ENCODE measurements at regions not wholly inside any gene's neighbourhood (a gene's known extent, or its start where the extent isn't known, plus 50 kb on each side); places are given as distances from the start of the nearest gene placed in this dataset.
"Not testable (repeated sequence)": the region's sequence is repeated elsewhere in the genome, so short reads cannot be mapped to it uniquely, and the experiment has no call there.

- Mint-ChIP-seq H3K27ac (no peak overlapping the region), H3K36me3 (ENCODE audit: low read depth) (no peaks in the 10 kb centered on the region), H3K4me3 (no peak overlapping the region), H3K27me3 (ENCODE audit: low read depth) (peaks cover 18% of the 10 kb centered on the region), H3K9me3 (no peaks in the 10 kb centered on the region), H3K4me1 (ENCODE audit: low read depth) (no peaks in the 10 kb centered on the region)
- intact Hi-C loops (cut with micrococcal nuclease): no loop called here
- CTCF ChIA-PET: no interaction called here
- DNase-seq: no peak
Measured at GRCh38 chr3:193134856-193135255, 106.2 kb upstream of the PLAAT1 start.

GRCh38 chr3:193140381-193140780 is 100.6 kb upstream of the PLAAT1 start:
- no peak overlapping the region for H3K4me3 Mint-ChIP-seq
- no peaks in the 10 kb centered on the region for H3K36me3 Mint-ChIP-seq (ENCODE audit: low read depth)
- H3K27ac Mint-ChIP-seq: no peak overlapping the region
- peaks cover 8% of the 10 kb centered on the region for H3K27me3 Mint-ChIP-seq (ENCODE audit: low read depth)
- no peaks in the 10 kb centered on the region for H3K9me3 Mint-ChIP-seq
- intact Hi-C loops (cut with micrococcal nuclease): no loop called here
- CTCF ChIA-PET: no interaction called here
- no peaks in the 10 kb centered on the region for H3K4me1 Mint-ChIP-seq (ENCODE audit: low read depth)
- DNase-seq: no peak

- DNase-seq: no peak
- Mint-ChIP-seq H3K9me3 (no peaks in the 10 kb centered on the region), H3K27ac (no peak overlapping the region), H3K27me3 (ENCODE audit: low read depth) (peaks cover 3% of the 10 kb centered on the region), H3K4me3 (no peak overlapping the region), H3K36me3 (ENCODE audit: low read depth) (no peaks in the 10 kb centered on the region), H3K4me1 (ENCODE audit: low read depth) (no peaks in the 10 kb centered on the region)
- intact Hi-C loops (cut with micrococcal nuclease): no loop called here
- CTCF ChIA-PET: no interaction called here
Measured at GRCh38 chr3:193145248-193145647, 95.8 kb upstream of the PLAAT1 start.

- Mint-ChIP-seq H3K4me1 (ENCODE audit: low read depth) (no peaks in the 10 kb centered on the region), H3K9me3 (no peaks in the 10 kb centered on the region), H3K36me3 (ENCODE audit: low read depth) (no peaks in the 10 kb centered on the region), H3K27me3 (ENCODE audit: low read depth) (peaks cover 7% of the 10 kb centered on the region), H3K4me3 (no peak overlapping the region), H3K27ac (no peak overlapping the region)
- CTCF ChIA-PET: no interaction called here
- DNase-seq: no peak
- intact Hi-C loops (cut with micrococcal nuclease): no loop called here
Measured at GRCh38 chr3:193148688-193149473, 92.1 kb upstream of the PLAAT1 start.

GRCh38 chr3:193149998-193150397 is 91.0 kb upstream of the PLAAT1 start:
- Mint-ChIP-seq H3K4me1 (ENCODE audit: low read depth) (no peaks in the 10 kb centered on the region), H3K36me3 (ENCODE audit: low read depth) (no peaks in the 10 kb centered on the region), H3K9me3 (no peaks in the 10 kb centered on the region), H3K27me3 (ENCODE audit: low read depth) (peaks cover 7% of the 10 kb centered on the region), H3K27ac (no peak overlapping the region), H3K4me3 (no peak overlapping the region)
- CTCF ChIA-PET: no interaction called here
- DNase-seq: no peak
- intact Hi-C loops (cut with micrococcal nuclease): no loop called here

GRCh38 chr3:193155044-193155781 is 85.8 kb upstream of the PLAAT1 start:
- H3K9me3 Mint-ChIP-seq; intact Hi-C loops (cut with micrococcal nuclease); CTCF ChIA-PET: not testable (repeated sequence)

GRCh38 chr3:193157051-193157450 is 84.0 kb upstream of the PLAAT1 start:
- no peak overlapping the region for H3K4me3 Mint-ChIP-seq
- no peak for DNase-seq
- intact Hi-C loops (cut with micrococcal nuclease): no loop called here
- no peaks in the 10 kb centered on the region for H3K36me3 Mint-ChIP-seq (ENCODE audit: low read depth)
- H3K9me3 Mint-ChIP-seq: no peaks in the 10 kb centered on the region
- no peaks in the 10 kb centered on the region for H3K4me1 Mint-ChIP-seq (ENCODE audit: low read depth)
- no peak overlapping the region for H3K27ac Mint-ChIP-seq
- CTCF ChIA-PET: no interaction called here
- peaks cover 3% of the 10 kb centered on the region for H3K27me3 Mint-ChIP-seq (ENCODE audit: low read depth)

More at GRCh38 chr3:193155044-193155781, 85.8 kb upstream of the PLAAT1 start:
- not testable (repeated sequence) for H3K27me3 Mint-ChIP-seq (ENCODE audit: low read depth); H3K36me3 Mint-ChIP-seq (ENCODE audit: low read depth); DNase-seq; H3K4me1 Mint-ChIP-seq (ENCODE audit: low read depth); H3K4me3 Mint-ChIP-seq; H3K27ac Mint-ChIP-seq

GRCh38 chr3:193165431-193166120 is 75.4 kb upstream of the PLAAT1 start:
- CTCF ChIA-PET: no interaction called here
- DNase-seq: no peak
- intact Hi-C loops (cut with micrococcal nuclease): no loop called here
- Mint-ChIP-seq H3K27ac (no peak overlapping the region), H3K4me3 (no peak overlapping the region), H3K4me1 (ENCODE audit: low read depth) (no peaks in the 10 kb centered on the region), H3K27me3 (ENCODE audit: low read depth) (no peaks in the 10 kb centered on the region), H3K9me3 (no peaks in the 10 kb centered on the region), H3K36me3 (ENCODE audit: low read depth) (no peaks in the 10 kb centered on the region)

GRCh38 chr3:193168931-193169330 is 72.1 kb upstream of the PLAAT1 start:
- Mint-ChIP-seq H3K36me3 (ENCODE audit: low read depth) (no peaks in the 10 kb centered on the region), H3K4me3 (no peak overlapping the region), H3K9me3 (no peaks in the 10 kb centered on the region), H3K4me1 (ENCODE audit: low read depth) (no peaks in the 10 kb centered on the region), H3K27ac (no peak overlapping the region), H3K27me3 (ENCODE audit: low read depth) (no peaks in the 10 kb centered on the region)
- intact Hi-C loops (cut with micrococcal nuclease): no loop called here
- no peak for DNase-seq
- CTCF ChIA-PET: no interaction called here

- Mint-ChIP-seq H3K4me1 (ENCODE audit: low read depth) (no peaks in the 10 kb centered on the region), H3K4me3 (no peak overlapping the region), H3K27ac (no peak overlapping the region), H3K27me3 (ENCODE audit: low read depth) (no peaks in the 10 kb centered on the region), H3K36me3 (ENCODE audit: low read depth) (no peaks in the 10 kb centered on the region), H3K9me3 (no peaks in the 10 kb centered on the region)
- no peak for DNase-seq
- intact Hi-C loops (cut with micrococcal nuclease): no loop called here
- CTCF ChIA-PET: no interaction called here
Measured at GRCh38 chr3:193174140-193174539, 66.9 kb upstream of the PLAAT1 start.

- DNase-seq; H3K27me3 Mint-ChIP-seq (ENCODE audit: low read depth); intact Hi-C loops (cut with micrococcal nuclease); H3K27ac Mint-ChIP-seq; H3K4me1 Mint-ChIP-seq (ENCODE audit: low read depth); H3K4me3 Mint-ChIP-seq; H3K9me3 Mint-ChIP-seq; H3K36me3 Mint-ChIP-seq (ENCODE audit: low read depth): not testable (repeated sequence)
- CTCF ChIA-PET: interaction anchor here (0.6 kb wide), 1 partner anchor 193 kb away, joined by 3 read pairs; no protein-coding TSS in a partner anchor
Measured at GRCh38 chr3:193179332-193180012, 61.5 kb upstream of the PLAAT1 start.

- Mint-ChIP-seq H3K4me3 (no peak overlapping the region), H3K27me3 (ENCODE audit: low read depth) (peaks cover 2% of the 10 kb centered on the region), H3K9me3 (no peaks in the 10 kb centered on the region), H3K27ac (no peak overlapping the region), H3K4me1 (ENCODE audit: low read depth) (no peaks in the 10 kb centered on the region), H3K36me3 (ENCODE audit: low read depth) (no peaks in the 10 kb centered on the region)
- intact Hi-C loops (cut with micrococcal nuclease): no loop called here
- CTCF ChIA-PET: interaction anchor here (1.3 kb wide), 1 partner anchor 146 kb away, joined by 3 read pairs; no protein-coding TSS in a partner anchor
- no peak for DNase-seq
Measured at GRCh38 chr3:193187070-193187722, 53.8 kb upstream of the PLAAT1 start.
